ENCODE measurements at regions not wholly inside any gene's neighbourhood (a gene's known extent, or its start where the extent isn't known, plus 50 kb on each side); places are given as distances from the start of the nearest gene placed in this dataset.
A peak's percentile ranks its signal among the peaks of the same experiment; 100 is the strongest.

DNA sequence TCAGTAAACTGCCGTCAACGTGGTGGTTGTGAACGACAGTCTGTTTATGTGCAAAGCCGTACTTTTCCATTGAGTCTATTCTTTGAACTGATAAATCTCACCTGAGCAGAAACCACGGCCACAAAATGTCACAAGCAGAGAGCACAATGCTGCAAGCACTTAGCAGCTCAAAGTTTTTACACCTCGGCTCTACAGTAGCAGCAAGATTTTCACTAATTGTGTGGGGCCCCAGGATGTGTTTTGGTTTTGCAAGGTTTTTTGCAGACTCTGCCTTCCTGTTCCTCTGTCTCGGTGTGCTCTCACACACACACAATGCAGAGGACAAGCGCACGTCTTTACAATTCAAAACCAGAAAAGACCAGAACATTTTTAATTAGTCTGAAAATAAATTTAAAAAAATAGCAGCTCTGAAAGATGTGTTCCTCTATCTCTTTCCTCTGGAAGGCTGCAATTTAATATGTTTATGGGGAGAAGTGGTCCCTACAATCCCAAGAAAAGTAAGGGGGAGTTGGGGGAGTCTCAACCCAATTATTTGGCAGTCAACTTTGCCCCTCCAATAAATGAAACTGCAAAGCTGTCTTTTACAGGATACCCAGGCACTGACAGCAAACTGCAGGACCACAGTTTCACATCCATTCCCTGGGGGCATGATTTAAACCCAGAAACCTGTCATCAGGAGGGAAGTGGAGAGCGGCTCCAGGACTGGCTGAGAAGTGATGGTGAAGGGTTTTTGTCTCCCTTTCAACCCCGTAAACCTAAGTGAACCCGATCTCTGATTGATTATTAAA is 73.8 kb upstream of the SFMBT2 start:
- Mint-ChIP-seq H3K4me3 (peak overlapping the region; percentile 64), H3K4me1 (ENCODE audit: low read depth) (peaks cover 69% of the 10 kb centered on the region), H3K27me3 (ENCODE audit: low read depth) (no peaks in the 10 kb centered on the region), H3K9me3 (peaks cover 3% of the 10 kb centered on the region), H3K36me3 (ENCODE audit: insufficient read depth) (no peaks in the 10 kb centered on the region)
- DNase-seq (peak; percentile 45), ATAC-seq (peak; percentile 62 to 75)

DNA sequence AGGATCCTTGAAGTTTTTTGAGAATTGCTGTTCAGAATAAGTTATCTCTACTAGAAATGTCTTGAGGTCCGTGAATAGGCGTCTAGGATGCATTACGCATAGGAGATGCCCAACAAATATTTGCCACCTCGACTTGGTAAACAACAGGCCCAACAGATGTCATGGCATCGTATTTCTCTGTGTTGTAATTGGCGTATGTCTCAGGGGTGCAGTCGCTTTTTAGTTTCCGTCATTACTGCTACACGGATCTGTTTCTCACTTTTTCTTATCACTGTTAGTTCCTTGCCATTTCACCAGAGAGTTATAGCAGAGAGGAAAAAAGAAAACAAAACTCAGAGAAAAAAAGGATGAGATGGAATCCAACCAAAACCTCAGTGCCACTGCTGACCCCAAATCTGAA is 73.0 kb upstream of the SFMBT2 start:
- no peak for ATAC-seq
- H3K36me3 Mint-ChIP-seq (ENCODE audit: insufficient read depth), result no peaks in the 10 kb centered on the region
- peaks cover 3% of the 10 kb centered on the region for H3K9me3 Mint-ChIP-seq
- DNase-seq, result no peak
- peak overlapping the region; percentile 50 for H3K4me3 Mint-ChIP-seq
- peaks cover 76% of the 10 kb centered on the region for H3K4me1 Mint-ChIP-seq (ENCODE audit: low read depth)
- H3K27me3 Mint-ChIP-seq (ENCODE audit: low read depth), result no peaks in the 10 kb centered on the region

DNA sequence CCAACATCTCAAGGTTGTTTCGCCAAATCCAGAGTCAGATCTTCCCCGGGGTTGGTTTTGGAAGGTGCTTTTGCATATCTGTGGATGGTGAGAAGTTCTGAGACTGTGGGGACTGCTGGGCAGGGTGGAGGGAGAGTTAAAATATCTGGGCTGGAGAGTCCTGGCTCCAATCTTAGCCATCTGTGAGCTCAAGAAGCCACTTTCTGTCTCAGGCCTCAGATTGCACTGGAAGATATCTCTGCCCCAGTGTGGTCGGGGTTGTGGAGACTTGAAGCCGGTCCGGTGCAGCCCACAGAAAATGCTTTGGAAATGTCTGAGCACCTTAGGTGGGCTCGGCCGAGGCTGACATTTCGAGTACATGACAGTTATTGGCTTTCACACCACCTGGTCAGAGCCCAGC is 72.2 kb upstream of the SFMBT2 start:
- ATAC-seq, result no peak
- peaks cover 81% of the 10 kb centered on the region for H3K4me1 Mint-ChIP-seq (ENCODE audit: low read depth)
- no peak for DNase-seq
- no peaks in the 10 kb centered on the region for H3K36me3 Mint-ChIP-seq (ENCODE audit: insufficient read depth)
- peaks cover 3% of the 10 kb centered on the region for H3K9me3 Mint-ChIP-seq
- no peaks in the 10 kb centered on the region for H3K27me3 Mint-ChIP-seq (ENCODE audit: low read depth)
- no peak overlapping the region for H3K4me3 Mint-ChIP-seq

DNA sequence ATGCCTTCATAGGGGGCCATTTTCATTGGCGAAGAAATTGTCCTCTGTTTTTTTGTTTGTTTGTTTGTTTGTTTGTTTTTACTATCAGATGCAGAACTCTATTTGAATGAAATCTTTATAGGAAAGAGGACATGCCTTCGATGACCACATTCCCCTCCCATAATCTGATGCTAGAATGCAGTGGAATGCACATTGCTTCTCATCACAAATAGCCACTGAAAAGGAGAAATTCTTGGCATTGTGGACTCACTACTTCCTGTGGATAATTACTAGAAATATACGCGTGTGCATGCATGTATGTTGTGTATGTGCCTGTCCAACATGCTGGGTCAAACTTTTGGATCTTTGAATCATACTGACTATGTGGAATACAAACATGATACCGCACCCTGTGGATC is 70.5 kb upstream of the SFMBT2 start:
- DNase-seq, result no peak
- ATAC-seq, result no peak
- Mint-ChIP-seq H3K36me3 (ENCODE audit: insufficient read depth) (no peaks in the 10 kb centered on the region), H3K4me3 (no peak overlapping the region), H3K4me1 (ENCODE audit: low read depth) (peaks cover 81% of the 10 kb centered on the region), H3K9me3 (peaks cover 3% of the 10 kb centered on the region), H3K27me3 (ENCODE audit: low read depth) (no peaks in the 10 kb centered on the region)

DNA sequence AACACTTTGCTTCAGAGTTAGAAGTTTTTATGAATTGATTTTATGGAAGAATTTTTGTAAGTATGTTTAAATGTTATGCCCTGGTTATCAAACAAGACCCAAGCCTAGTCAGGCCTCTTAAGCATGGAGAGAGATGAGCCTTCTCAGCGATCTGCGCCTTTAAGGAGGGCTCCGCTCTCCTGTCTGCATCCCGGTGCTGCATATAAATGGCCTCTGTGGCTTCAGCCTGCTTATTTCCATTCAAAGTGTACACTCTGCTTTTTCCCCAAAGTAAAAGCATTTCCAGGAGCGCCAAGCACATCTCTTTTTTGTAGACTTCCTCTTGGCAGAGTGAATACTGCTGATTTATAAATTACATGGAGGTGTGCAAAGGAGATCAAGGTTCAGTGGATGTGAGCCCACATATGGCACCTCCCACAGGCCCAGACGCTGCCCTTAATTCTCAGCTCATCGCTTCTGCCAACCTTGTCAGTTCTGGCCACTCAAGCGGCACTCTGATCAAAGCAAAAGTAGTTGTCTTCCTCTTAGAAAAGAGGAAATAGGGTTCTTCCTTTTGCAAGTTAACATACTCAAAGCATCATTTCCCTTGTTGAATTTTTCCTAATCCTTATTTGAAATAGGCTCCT is 70.0 kb upstream of the SFMBT2 start:
- Mint-ChIP-seq H3K36me3 (ENCODE audit: insufficient read depth) (no peaks in the 10 kb centered on the region), H3K9me3 (peaks cover 3% of the 10 kb centered on the region), H3K4me3 (no peak overlapping the region), H3K27me3 (ENCODE audit: low read depth) (no peaks in the 10 kb centered on the region), H3K4me1 (ENCODE audit: low read depth) (peaks cover 79% of the 10 kb centered on the region)
- DNase-seq (no peak), ATAC-seq (no peak)

DNA sequence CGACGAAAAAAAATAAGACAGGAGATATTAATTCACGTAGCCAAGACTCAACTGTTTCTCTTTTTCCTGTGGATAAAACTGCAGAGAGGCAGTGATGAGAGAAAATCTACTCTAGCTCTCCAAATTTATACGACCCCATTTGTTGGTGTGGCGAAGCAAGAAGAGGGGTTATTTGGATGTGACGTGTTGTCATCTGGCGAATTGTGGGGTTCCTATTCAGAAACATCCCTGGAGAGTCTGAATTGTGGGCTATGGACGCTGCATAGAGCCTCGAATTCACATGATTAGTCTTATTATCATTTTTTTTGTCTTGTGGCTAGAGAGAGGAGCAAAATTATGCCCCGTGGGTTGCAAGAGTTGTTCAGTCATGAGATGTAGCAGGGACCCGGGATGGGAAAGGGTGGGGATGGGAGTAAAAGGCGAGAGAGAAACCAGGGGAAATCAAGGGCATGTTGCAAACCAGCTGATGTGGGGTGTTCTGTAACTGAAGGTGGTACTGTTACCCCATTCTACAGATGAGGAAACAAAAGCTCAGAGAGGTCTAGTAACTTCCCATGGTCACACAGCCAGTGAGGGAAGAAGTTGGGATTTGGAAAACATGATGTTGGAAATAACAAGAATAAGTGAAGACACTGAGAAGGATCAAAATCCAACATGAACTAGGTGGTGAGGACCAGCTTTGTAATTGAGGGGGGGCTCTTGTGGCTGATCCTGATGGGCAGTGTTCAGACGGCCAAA is 69.2 kb upstream of the SFMBT2 start:
- ATAC-seq (no peak), DNase-seq (no peak)
- no peaks in the 10 kb centered on the region for H3K9me3 Mint-ChIP-seq
- H3K36me3 Mint-ChIP-seq (ENCODE audit: insufficient read depth), result no peaks in the 10 kb centered on the region
- H3K4me1 Mint-ChIP-seq (ENCODE audit: low read depth), result peaks cover 70% of the 10 kb centered on the region
- H3K4me3 Mint-ChIP-seq, result no peak overlapping the region
- H3K27me3 Mint-ChIP-seq (ENCODE audit: low read depth), result no peaks in the 10 kb centered on the region

DNA sequence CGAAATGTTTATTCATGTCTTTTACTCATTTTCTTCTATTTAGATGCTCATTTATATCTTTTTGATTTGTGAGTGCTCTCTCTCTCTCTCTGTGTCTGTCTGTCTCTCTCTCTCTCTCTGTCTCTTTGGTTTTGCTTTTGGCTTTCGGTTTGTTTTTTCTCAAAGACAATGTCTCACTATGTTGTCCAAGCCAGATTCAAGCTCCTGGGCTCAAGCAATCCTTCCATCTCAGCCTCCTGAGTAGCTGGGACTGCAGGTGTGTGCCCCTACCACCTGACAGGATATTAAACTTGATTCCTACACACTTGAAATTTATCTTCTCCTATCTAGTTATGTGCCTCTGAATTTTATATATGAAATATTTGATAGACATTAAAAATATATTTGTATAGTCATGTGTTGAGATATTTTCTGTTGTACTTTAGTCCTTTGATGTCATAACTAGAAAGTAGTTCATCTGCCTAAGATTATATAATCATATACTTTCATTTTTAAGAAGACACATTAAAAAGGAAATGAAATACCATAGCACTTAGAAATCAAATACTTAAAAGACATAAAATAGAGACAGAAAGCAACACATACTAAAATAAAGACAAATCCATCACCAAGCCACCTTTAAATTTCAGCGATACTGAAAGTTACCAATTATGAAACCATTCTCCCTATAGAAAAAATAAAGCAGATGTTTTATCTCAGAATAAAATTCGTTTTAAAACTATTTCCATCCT is 68.1 kb upstream of the SFMBT2 start:
- Mint-ChIP-seq H3K4me3 (peak overlapping the region; percentile 54), H3K36me3 (ENCODE audit: insufficient read depth) (no peaks in the 10 kb centered on the region), H3K9me3 (no peaks in the 10 kb centered on the region), H3K27me3 (ENCODE audit: low read depth) (no peaks in the 10 kb centered on the region), H3K4me1 (ENCODE audit: low read depth) (peaks cover 61% of the 10 kb centered on the region)
- DNase-seq, result no peak
- ATAC-seq, result peak in 1 of 2 donors; percentile 43

DNA sequence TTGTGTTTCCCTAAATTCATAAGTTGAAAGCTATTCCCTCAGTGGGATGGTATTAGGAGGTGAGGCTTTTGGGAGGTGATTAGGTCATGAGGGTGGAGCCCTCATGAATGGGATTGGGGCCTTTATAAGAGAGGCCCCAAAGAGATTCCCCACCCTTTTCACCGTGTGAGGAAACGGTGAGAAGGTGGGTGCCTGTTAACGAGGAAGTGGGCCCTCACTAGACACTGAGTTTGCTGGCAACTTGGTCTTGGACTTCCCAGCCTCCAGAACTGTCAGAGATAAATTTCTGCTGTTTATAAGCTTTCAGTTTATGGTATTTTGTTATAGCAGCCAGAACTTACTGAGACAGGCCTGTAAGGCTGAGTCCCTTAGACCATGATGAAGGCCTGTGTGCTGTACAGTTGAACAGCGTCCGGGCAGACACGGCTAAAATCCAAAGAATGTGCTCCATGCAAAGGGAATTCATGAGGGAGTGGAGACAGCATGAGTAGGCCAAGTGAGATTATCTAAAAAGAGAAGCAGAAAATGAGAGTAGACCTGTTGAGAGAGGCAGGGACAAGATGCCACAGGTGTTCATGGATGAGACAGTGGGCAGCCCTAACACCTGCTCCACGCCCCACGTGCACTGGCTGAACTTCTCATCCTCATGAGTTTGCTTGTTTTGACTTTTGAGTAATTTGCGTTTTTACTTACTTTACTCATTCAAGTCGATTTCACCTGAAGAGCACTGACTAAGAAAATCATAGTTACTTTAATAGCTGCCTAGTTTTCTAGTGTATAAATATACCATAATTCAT is 66.9 kb upstream of the SFMBT2 start:
- peaks cover 54% of the 10 kb centered on the region for H3K4me1 Mint-ChIP-seq (ENCODE audit: low read depth)
- ATAC-seq, result no peak
- no peak overlapping the region for H3K4me3 Mint-ChIP-seq
- DNase-seq, result no peak
- H3K9me3 Mint-ChIP-seq, result no peaks in the 10 kb centered on the region
- H3K36me3 Mint-ChIP-seq (ENCODE audit: insufficient read depth), result no peaks in the 10 kb centered on the region
- H3K27me3 Mint-ChIP-seq (ENCODE audit: low read depth), result no peaks in the 10 kb centered on the region

DNA sequence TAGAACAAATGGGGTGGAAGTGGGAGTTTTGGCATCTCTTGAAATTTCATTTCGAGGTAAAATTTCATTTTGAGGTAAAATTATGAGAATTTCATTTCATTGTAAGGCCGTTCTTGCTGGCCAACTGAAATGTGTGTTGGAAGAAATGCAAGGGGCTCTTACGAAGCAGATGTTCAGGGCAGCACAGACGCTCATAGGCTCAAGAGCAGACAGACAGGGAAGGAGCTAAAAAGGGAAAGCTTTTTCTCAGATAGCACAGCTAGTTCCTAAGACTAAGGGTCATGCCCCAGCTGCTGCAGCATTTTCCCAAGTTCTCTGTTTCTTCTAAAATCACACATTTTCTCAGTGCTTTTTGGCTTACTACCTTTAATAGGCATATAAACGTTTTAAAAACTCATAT is 65.1 kb upstream of the SFMBT2 start:
- H3K4me1 Mint-ChIP-seq (ENCODE audit: low read depth), result peaks cover 52% of the 10 kb centered on the region
- H3K27me3 Mint-ChIP-seq (ENCODE audit: low read depth), result no peaks in the 10 kb centered on the region
- ATAC-seq (no peak), DNase-seq (no peak)
- no peaks in the 10 kb centered on the region for H3K9me3 Mint-ChIP-seq
- H3K36me3 Mint-ChIP-seq (ENCODE audit: insufficient read depth), result no peaks in the 10 kb centered on the region
- H3K4me3 Mint-ChIP-seq, result no peak overlapping the region

DNA sequence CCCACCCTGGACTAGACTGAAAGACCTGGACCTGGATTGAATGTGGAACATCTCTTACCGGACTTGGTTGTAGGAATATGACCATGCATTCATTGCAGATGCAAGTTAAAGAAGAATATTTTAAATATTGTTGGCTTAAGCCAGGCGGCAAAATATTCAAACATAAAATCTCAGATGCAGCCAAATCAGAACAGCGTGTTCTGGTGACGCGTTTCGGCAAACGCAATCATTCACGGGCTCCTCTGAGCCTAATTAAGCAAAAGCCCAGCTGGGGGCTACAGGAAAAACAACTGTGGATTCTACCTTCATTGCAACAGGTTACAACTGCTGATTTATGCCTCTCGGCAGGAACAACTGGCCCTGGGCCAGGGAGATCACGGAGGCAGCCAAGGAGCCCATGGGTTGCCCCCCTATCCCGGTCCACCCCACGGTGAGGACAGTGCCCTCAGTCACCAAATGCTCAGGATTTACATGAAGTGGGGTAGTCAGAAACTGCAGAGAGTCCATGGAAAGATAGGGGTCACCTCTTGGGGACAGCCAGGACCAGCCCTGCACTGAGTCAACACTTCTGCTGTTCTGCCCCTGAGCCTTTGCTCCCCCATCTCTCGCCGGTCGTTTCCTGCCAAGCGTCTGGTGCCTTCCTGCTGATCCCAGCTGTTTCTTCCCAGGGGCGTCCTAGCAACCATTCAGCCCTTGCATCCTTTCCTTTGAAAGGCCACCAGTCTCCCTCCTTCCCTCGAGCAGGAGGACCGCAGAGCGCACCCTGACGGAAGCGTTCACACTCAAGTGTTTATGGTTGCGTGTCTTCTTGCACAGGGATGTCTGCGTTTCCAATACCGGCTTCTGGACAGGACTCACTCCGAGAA is 64.4 kb upstream of the SFMBT2 start:
- Mint-ChIP-seq H3K9me3 (no peaks in the 10 kb centered on the region), H3K4me3 (no peak overlapping the region), H3K36me3 (ENCODE audit: insufficient read depth) (no peaks in the 10 kb centered on the region), H3K27me3 (ENCODE audit: low read depth) (no peaks in the 10 kb centered on the region), H3K4me1 (ENCODE audit: low read depth) (peaks cover 50% of the 10 kb centered on the region)
- ATAC-seq (no peak), DNase-seq (no peak)

DNA sequence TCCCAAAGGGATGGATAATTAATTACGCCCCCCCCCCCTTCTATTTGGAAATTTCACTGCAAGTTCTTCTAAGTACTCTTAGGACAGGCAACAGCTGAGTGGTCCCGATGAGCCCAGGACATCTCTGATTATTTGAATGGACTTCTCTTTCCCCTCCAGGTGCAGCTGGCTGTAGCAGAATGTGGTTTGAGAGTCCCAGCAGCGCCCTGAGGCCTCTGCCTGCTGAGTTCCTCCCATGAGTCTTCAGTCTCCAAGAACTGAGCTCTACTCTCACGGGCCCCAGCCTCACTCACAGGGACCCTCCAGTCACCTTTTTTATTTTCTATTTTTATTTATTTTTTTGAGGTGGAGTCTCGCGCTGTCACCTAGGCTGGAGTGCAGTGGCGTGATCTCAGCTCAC is 63.6 kb upstream of the SFMBT2 start:
- no peak for DNase-seq
- Mint-ChIP-seq H3K36me3 (ENCODE audit: insufficient read depth) (no peaks in the 10 kb centered on the region), H3K27me3 (ENCODE audit: low read depth) (no peaks in the 10 kb centered on the region), H3K4me3 (no peak overlapping the region), H3K9me3 (no peaks in the 10 kb centered on the region), H3K4me1 (ENCODE audit: low read depth) (peaks cover 43% of the 10 kb centered on the region)
- ATAC-seq, result no peak

DNA sequence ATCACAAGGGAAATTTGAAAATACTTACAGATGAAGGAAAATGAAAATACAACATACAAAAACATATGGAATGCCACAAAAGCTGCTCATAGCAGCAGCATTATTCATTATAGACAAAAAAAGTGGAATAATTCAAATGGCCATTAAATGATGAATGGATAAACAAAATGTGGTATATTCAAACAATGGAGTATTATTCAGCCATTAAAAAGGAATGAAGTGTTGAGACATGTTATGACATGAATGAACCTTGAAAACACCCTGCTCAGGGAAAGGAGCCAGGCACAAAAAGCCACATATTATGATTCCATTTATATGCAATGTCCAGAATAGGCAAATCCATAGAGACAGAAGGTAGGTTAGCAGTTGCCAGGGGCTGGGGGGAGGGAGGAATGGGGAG is 62.6 kb upstream of the SFMBT2 start:
- DNase-seq, result no peak
- no peak for ATAC-seq

DNA sequence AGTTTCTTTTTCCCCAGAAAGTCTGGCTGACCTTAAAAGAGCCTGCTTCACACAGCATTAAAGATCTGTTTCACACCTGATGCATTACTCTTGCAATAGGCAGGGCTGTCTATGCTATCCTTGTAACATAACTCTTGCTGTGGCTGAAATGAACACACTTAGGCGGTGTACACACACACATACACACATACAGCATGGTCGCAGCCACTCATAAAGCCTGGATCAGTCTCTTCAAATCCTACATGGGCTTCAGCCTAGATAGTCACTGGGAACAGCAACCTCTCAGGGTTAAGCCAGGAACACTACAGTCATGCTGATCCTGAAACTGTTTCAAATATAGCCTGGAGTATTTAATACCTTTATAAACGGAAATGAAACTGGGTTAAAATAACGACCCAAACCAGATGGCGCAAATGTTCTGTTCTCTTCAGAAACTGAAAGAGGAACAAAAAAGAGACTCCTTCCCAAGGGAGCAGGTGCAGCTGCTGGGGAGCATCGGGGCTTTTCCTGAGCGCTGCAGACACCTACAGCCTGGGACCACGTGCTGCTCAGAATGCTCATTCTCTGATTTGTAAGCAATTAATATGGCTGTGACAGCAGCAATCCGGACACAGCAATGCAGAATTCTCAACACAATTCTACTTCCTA is 61.0 kb upstream of the SFMBT2 start:
- peak overlapping the region; percentile 76 for H3K4me3 Mint-ChIP-seq
- no peaks in the 10 kb centered on the region for H3K36me3 Mint-ChIP-seq (ENCODE audit: insufficient read depth)
- H3K27me3 Mint-ChIP-seq (ENCODE audit: low read depth), result no peaks in the 10 kb centered on the region
- H3K4me1 Mint-ChIP-seq (ENCODE audit: low read depth), result peaks cover 27% of the 10 kb centered on the region
- H3K9me3 Mint-ChIP-seq, result no peaks in the 10 kb centered on the region
- DNase-seq (no peak), ATAC-seq (peak; percentile 66 to 71)

More for the DNA sequence above, 62.6 kb upstream of the SFMBT2 start:
- H3K4me3 Mint-ChIP-seq, result no peak overlapping the region
- H3K27me3 Mint-ChIP-seq (ENCODE audit: low read depth), result no peaks in the 10 kb centered on the region
- peaks cover 35% of the 10 kb centered on the region for H3K4me1 Mint-ChIP-seq (ENCODE audit: low read depth)
- H3K9me3 Mint-ChIP-seq, result no peaks in the 10 kb centered on the region
- H3K36me3 Mint-ChIP-seq (ENCODE audit: insufficient read depth), result no peaks in the 10 kb centered on the region

Data from activated T-cell treated with anti-CD3 and anti-CD28 coated beads, Interleukin-2, amount 50 U/mL, for 4 hours (primary cell).